Fibroblast of gingiva (primary cell): ENCODE measurements at regions not wholly inside any gene's neighbourhood (a gene's known extent, or its start where the extent isn't known, plus 50 kb on each side); places are given as distances from the start of the nearest gene placed in this dataset.

Experiments used
- DNase-seq: peaks from one replicate; pipeline ENCODE4 v3.0.0-alpha.2; 2011; ENCODE audit warnings: low read depth

GRCh38 chrX:15191830-15192229 lies 78.1 kb downstream of the ASB9 start:
- DNase-seq, result no peak

GRCh38 chrX:15188039-15188438 lies 81.8 kb downstream of the ASB9 start:
- no peak for DNase-seq

- DNase-seq, result no peak
These were observed 92.6 kb downstream of the ASB9 start for GRCh38 chrX:15177316-15177715.

- no peak for DNase-seq
These were observed 96.5 kb downstream of the ASB9 start for GRCh38 chrX:15173411-15173810.

- DNase-seq, result no peak
These were observed 99.0 kb downstream of the ASB9 start for GRCh38 chrX:15170927-15171326.

- DNase-seq, result no peak
These were observed 102.1 kb downstream of the ASB9 start for GRCh38 chrX:15167826-15168225.

- DNase-seq, result no peak
These were observed 104.1 kb downstream of the ASB9 start for GRCh38 chrX:15165832-15166231.

GRCh38 chrX:15163131-15163530 lies 106.8 kb downstream of the ASB9 start:
- DNase-seq, result no peak

GRCh38 chrX:15160558-15161095 lies 109.3 kb downstream of the ASB9 start:
- DNase-seq, result no peak

GRCh38 chrX:15158736-15159406 lies 111.0 kb downstream of the ASB9 start:
- DNase-seq, result no peak

- DNase-seq, result no peak
These were observed 111.5 kb downstream of the ASB9 start for GRCh38 chrX:15158350-15158735.

- no peak for DNase-seq
These were observed 112.3 kb downstream of the ASB9 start for GRCh38 chrX:15157624-15158023.

GRCh38 chrX:15151267-15152186 lies 118.4 kb downstream of the ASB9 start:
- DNase-seq, result no peak

- no peak for DNase-seq
These were observed 119.3 kb downstream of the ASB9 start for GRCh38 chrX:15150586-15150985.

- peak; percentile 0 for DNase-seq
These were observed 123.4 kb downstream of the ASB9 start for GRCh38 chrX:15146515-15146914.

GRCh38 chrX:15143825-15144121 lies 126.1 kb downstream of the ASB9 start:
- no peak for DNase-seq

GRCh38 chrX:15143050-15143824 lies 126.6 kb downstream of the ASB9 start:
- DNase-seq, result peak; percentile 1

GRCh38 chrX:15142084-15142715 lies 127.7 kb downstream of the ASB9 start:
- DNase-seq, result no peak

- DNase-seq, result no peak
These were observed 133.1 kb downstream of the ASB9 start for GRCh38 chrX:15136795-15137194.

- DNase-seq, result no peak
These were observed 140.5 kb downstream of the ASB9 start for GRCh38 chrX:15129412-15129811.

- no peak for DNase-seq
These were observed 141.0 kb downstream of the ASB9 start for GRCh38 chrX:15128861-15129260.

- DNase-seq, result no peak
These were observed 142.9 kb downstream of the ASB9 start for GRCh38 chrX:15127010-15127409.
